H1 (cell line): ENCODE measurements at regions not wholly inside any gene's neighbourhood (a gene's known extent, or its start where the extent isn't known, plus 50 kb on each side); places are given as distances from the start of the nearest gene placed in this dataset.

ENCODE experiments used
- CTCF ChIA-PET: fragments of 300-600 bp; sonication (Branson Sonifier 250); formaldehyde crosslinking; loops from one replicate; lab custom pipeline; 2021; ENCODE audit not compliant: partially characterized antibody; lab: Charles Lee
- POLR2A ChIA-PET: fragments of 300-600 bp; sonication (Branson Sonifier 250); formaldehyde crosslinking; loops from one replicate; lab custom pipeline; 2021; ENCODE audit warnings: inconsistent platforms; ENCODE audit not compliant: partially characterized antibody; lab: Charles Lee
- DNase-seq, 2 experiments: peaks; one replicate each; pipeline versions ENCODE4 v3.0.0 to v3.0.0-alpha.2; 2010 to 2022; ENCODE audit warnings: low spot score in 2 of 2, low read depth in 1 of 2, mixed read lengths in 1 of 2
- FAIRE-seq: peaks from 2 replicates; lab custom pipeline; 2011; peaks lifted over from hg19 to GRCh38; lab: Jason Lieb, UNC
- H2AFZ ChIP-seq: 2 replicates; pipeline ENCODE4 v1.8.1; 2012; ENCODE audit warnings: low read length, inconsistent platforms
- H2AK5ac ChIP-seq: 2 replicates; pipeline ENCODE4 v1.6.1; 2013; ENCODE audit warnings: low read depth, low read length
- H2BK120ac ChIP-seq: replicated peaks from 2 replicates; pipeline ENCODE3; 2013; ENCODE audit warnings: low read depth, low read length, inconsistent platforms
- H2BK12ac ChIP-seq: 2 replicates; pipeline ENCODE4 v1.6.1; 2013; ENCODE audit warnings: low read depth, low read length
- H2BK15ac ChIP-seq: 2 replicates; pipeline ENCODE4 v1.6.1; 2013; ENCODE audit warnings: low read length
- H2BK20ac ChIP-seq: 2 replicates; pipeline ENCODE4 v1.6.1; 2013; ENCODE audit warnings: low read length
- H2BK5ac ChIP-seq: 2 replicates; pipeline ENCODE4 v1.6.1; 2013; ENCODE audit warnings: low read depth, low read length
- H3K14ac ChIP-seq: 2 replicates; pipeline ENCODE4 v1.6.1; 2013; ENCODE audit warnings: inconsistent platforms; ENCODE audit not compliant: insufficient read length
- H3K18ac ChIP-seq: 2 replicates; pipeline ENCODE4 v1.6.1; 2013; ENCODE audit warnings: low read length; ENCODE audit errors: extremely low read depth
- H3K23ac ChIP-seq: 2 replicates; pipeline ENCODE4 v1.6.1; 2013; ENCODE audit warnings: inconsistent platforms; ENCODE audit not compliant: insufficient read length
- H3K23me2 ChIP-seq: 2 replicates; pipeline ENCODE4 v1.6.1; 2013; ENCODE audit warnings: low read depth, low read length
- H3K27ac ChIP-seq: 2 replicates; pipeline ENCODE4 v1.6.1; 2011; ENCODE audit warnings: low read depth, low read length, inconsistent platforms
- H3K27me3 ChIP-seq, 4 experiments: replicated peaks in 1 of 4; 1 replicate in 1 of 4; 2 replicates in 3 of 4; pipeline versions ENCODE4 v1.6.1 to v1.8.1; 2011 to 2013; ENCODE audit warnings: low read length in 3 of 4, mild to moderate bottlenecking in 3 of 4, inconsistent platforms in 2 of 4, mixed read lengths in 2 of 4, moderate library complexity in 1 of 4; ENCODE audit not compliant: control insufficient read depth in 3 of 4, insufficient read depth in 3 of 4; ENCODE audit errors: extremely low read depth in 1 of 4
- H3K36me3 ChIP-seq, 4 experiments: 2 replicates each; pipeline versions ENCODE4 v1.6.1 to v1.8.1; 2011 to 2013; ENCODE audit warnings: mild to moderate bottlenecking in 4 of 4, low read length in 3 of 4, moderate library complexity in 2 of 4, control low read depth in 1 of 4, inconsistent platforms in 1 of 4; ENCODE audit not compliant: insufficient read depth in 4 of 4, control insufficient read depth in 2 of 4
- H3K4ac ChIP-seq: replicated peaks from 2 replicates; pipeline ENCODE3; 2013; ENCODE audit warnings: low read length, low read depth, mixed read lengths, inconsistent platforms; ENCODE audit not compliant: insufficient read length
- H3K4me1 ChIP-seq, 4 experiments: replicated peaks in 1 of 4; 1 replicate in 1 of 4; 2 replicates in 3 of 4; pipeline versions ENCODE4 v1.6.1 to v1.8.1; 2011 to 2013; ENCODE audit warnings: low read length in 3 of 4, inconsistent platforms in 2 of 4, mixed read lengths in 1 of 4; ENCODE audit not compliant: insufficient read depth in 4 of 4, control insufficient read depth in 3 of 4
- H3K4me2 ChIP-seq, 2 experiments: 2 replicates each; pipeline versions ENCODE4 v1.6.1 to v1.8.1; 2011 to 2013; ENCODE audit warnings: low read depth in 2 of 2, low read length in 2 of 2, control low read depth in 1 of 2, inconsistent platforms in 1 of 2, mild to moderate bottlenecking in 1 of 2; ENCODE audit not compliant: insufficient read depth in 1 of 2
- H3K4me3 ChIP-seq, 4 experiments: fragments of 200-600, 300-600 bp in 1 of 4; sonication (generic), shearing (Covaris generic), sonication (Bioruptor Twin) in 1 of 4; 2 replicates each; pipeline versions ENCODE4 v1.5.1 to v1.8.1; 2011 to 2016; ENCODE audit warnings: low read length in 4 of 4, low read depth in 3 of 4, control low read depth in 2 of 4, inconsistent platforms in 2 of 4, mild to moderate bottlenecking in 2 of 4, mixed read lengths in 1 of 4, moderate library complexity in 1 of 4; ENCODE audit not compliant: insufficient read depth in 2 of 4; ENCODE audit errors: extremely low read depth in 1 of 4
- H3K56ac ChIP-seq: replicated peaks from 2 replicates; pipeline ENCODE3; 2013; ENCODE audit warnings: low read depth, mild to moderate bottlenecking, mixed read lengths, low read length, inconsistent platforms; ENCODE audit not compliant: insufficient read length
- H3K79me1 ChIP-seq: 2 replicates; pipeline ENCODE4 v1.6.1; 2013; ENCODE audit warnings: low read depth, low read length, control low read depth
- H3K79me2 ChIP-seq, 2 experiments: 2 replicates each; pipeline versions ENCODE4 v1.6.1 to v1.8.1; 2012 to 2013; ENCODE audit warnings: low read length in 2 of 2, mild to moderate bottlenecking in 2 of 2, inconsistent platforms in 1 of 2; ENCODE audit not compliant: insufficient read depth in 2 of 2, control insufficient read depth in 1 of 2
- H3K9ac ChIP-seq, 4 experiments: replicated peaks in 1 of 4; 1 replicate in 1 of 4; 2 replicates in 3 of 4; pipeline versions ENCODE4 v1.6.1 to v1.8.1; 2011 to 2013; ENCODE audit warnings: low read depth in 3 of 4, low read length in 3 of 4, control low read depth in 2 of 4, mild to moderate bottlenecking in 2 of 4, moderate library complexity in 2 of 4, inconsistent platforms in 1 of 4; ENCODE audit errors: extremely low read depth in 1 of 4
- H3K9me3 ChIP-seq, 2 experiments: 2 replicates each; pipeline versions ENCODE4 v1.6.1 to v1.8.1; 2012 to 2013; ENCODE audit warnings: mild to moderate bottlenecking in 2 of 2, moderate library complexity in 2 of 2, control low read depth in 1 of 2, inconsistent platforms in 1 of 2, low read depth in 1 of 2, low read length in 1 of 2, mixed read lengths in 1 of 2; ENCODE audit not compliant: insufficient read depth in 2 of 2
- H4K20me1 ChIP-seq, 2 experiments: replicated peaks in 1 of 2; 2 replicates each; pipeline versions ENCODE3 to v1.8.1; 2011 to 2013; ENCODE audit warnings: inconsistent platforms in 2 of 2, low read length in 2 of 2, mild to moderate bottlenecking in 1 of 2; ENCODE audit not compliant: insufficient read depth in 2 of 2, control insufficient read depth in 1 of 2
- H4K5ac ChIP-seq: 2 replicates; pipeline ENCODE4 v1.6.1; 2013; ENCODE audit warnings: low read length, low read depth, mixed read lengths, inconsistent platforms; ENCODE audit not compliant: insufficient read length
- H4K8ac ChIP-seq: 2 replicates; pipeline ENCODE4 v1.8.0; 2013; ENCODE audit warnings: mild to moderate bottlenecking, moderate library complexity, low read length, inconsistent platforms; ENCODE audit not compliant: insufficient read depth; ENCODE audit errors: extremely low read depth
- H4K91ac ChIP-seq: replicated peaks from 2 replicates; pipeline ENCODE3; 2013; ENCODE audit warnings: low read length, mixed read lengths, inconsistent platforms; ENCODE audit not compliant: insufficient read length
- EZH2 ChIP-seq: fragments of 200-600 bp; sonication (generic); IDR thresholded peaks from 2 replicates; pipeline ENCODE4 v1.7.1; 2012; ENCODE audit warnings: low read depth, mild to moderate bottlenecking, moderate library complexity, low read length, inconsistent platforms; ENCODE audit not compliant: severe bottlenecking
- MAFK ChIP-seq: IDR thresholded peaks from 2 replicates; pipeline ENCODE4 v1.6.1; 2012; ENCODE audit warnings: low read depth, mild to moderate bottlenecking, improper control_type of control experiment, low read length
- RAD21 ChIP-seq, 2 experiments: IDR thresholded peaks in 1 of 2; conservative IDR thresholded peaks in 1 of 2; 2 replicates each; pipeline ENCODE4 v1.6.1; 2011; ENCODE audit warnings: low read depth in 2 of 2, low read length in 2 of 2, improper control_type of control experiment in 1 of 2, inconsistent platforms in 1 of 2, mild to moderate bottlenecking in 1 of 2, moderate library complexity in 1 of 2
- TAF1 ChIP-seq: IDR thresholded peaks from 2 replicates; pipeline ENCODE4 v1.6.1; 2011; ENCODE audit warnings: mild to moderate bottlenecking, low read depth, low read length
- WGBS, 2 experiments: shearing (Covaris generic) in 1 of 2; methylation state at CpG; one replicate each; pipeline versions ENCODE4 v1.1.6 to v1.1.7; 2013 to 2015; ENCODE audit warnings: low lambda C conversion rate in 2 of 2, mixed read lengths in 2 of 2, inconsistent platforms in 1 of 2, low coverage in 1 of 2, missing lambda C conversion rate in 1 of 2; ENCODE audit not compliant: insufficient replicate concordance in 2 of 2, insufficient coverage in 1 of 2, insufficient read length in 1 of 2; ENCODE audit errors: extremely low coverage in 1 of 2, missing lambda C conversion rate in 1 of 2; 5-methylcytosine and 5-hydroxymethylcytosine counted together
- TF ChIP-seq, protein P1 (sequence below): IDR thresholded peaks from 2 replicates; pipeline ENCODE4 v1.6.1; 2012; ENCODE audit warnings: inconsistent platforms

DNA sequence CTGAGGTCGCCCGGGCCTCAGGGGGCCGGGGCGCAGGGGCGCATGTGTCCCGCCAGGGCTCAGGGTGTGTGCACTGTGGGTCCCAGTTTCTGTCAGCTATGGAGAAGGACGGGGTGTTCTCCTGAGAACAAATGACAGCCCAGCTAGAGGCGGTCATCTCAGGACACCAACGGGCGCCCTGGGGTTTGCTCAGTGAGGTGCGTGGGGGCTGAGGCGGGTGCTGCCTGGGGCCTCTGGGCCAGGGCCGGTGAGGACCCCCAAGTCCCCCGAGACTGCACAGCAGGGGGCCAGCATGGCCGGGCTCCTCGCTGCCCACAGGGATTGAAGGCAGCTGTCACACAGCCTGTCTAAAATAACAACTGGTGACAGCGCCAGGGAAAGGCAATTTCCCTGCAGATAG lies 808.8 kb upstream of the SOX11 start:
- H3K79me2 ChIP-seq, result no peaks in the 10 kb centered on the region
- no peak overlapping the region for H3K4ac ChIP-seq
- H2AK5ac ChIP-seq, result no peak overlapping the region
- CTCF ChIA-PET, result no interaction called here
- no peak overlapping the region for H2BK20ac ChIP-seq
- no peak overlapping the region for H3K4me2 ChIP-seq
- no peaks in the 10 kb centered on the region for H3K27me3 ChIP-seq
- H3K56ac ChIP-seq, result no peak overlapping the region
- no peak overlapping the region for H3K14ac ChIP-seq
- WGBS, 2 experiments, result 84% methylated on average over 11 of the region's 17 CpGs; no CpG with 5 or more reads in 1 of the 2 experiments
- no peak overlapping the region for H2BK15ac ChIP-seq
- no peak overlapping the region for H3K27ac ChIP-seq
- TF ChIP-seq, protein P1, sequence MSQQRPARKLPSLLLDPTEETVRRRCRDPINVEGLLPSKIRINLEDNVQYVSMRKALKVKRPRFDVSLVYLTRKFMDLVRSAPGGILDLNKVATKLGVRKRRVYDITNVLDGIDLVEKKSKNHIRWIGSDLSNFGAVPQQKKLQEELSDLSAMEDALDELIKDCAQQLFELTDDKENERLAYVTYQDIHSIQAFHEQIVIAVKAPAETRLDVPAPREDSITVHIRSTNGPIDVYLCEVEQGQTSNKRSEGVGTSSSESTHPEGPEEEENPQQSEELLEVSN, result no peak
- TF ChIP-seq MAFK (no peak), EZH2 (no peak), TAF1 (no peak), RAD21 (IDR thresholded peaks at IDR 0.05 in 1 of 2, conservative IDR thresholded peaks at IDR 0.05 in 1 of 2; ENCODE audit: low read depth in 2 of 2, low read length in 2 of 2) (no peak)
- TF ChIP-seq, all 59 proteins: peak for 0
- Histone ChIP-seq H2BK12ac (no peak overlapping the region), H2BK5ac (no peak overlapping the region), H3K18ac (no peak overlapping the region), H4K20me1 (no peaks in the 10 kb centered on the region), H3K9me3 (peaks cover 8 to 15% of the 10 kb centered on the region in 2 experiments; a peak in 3 of 4 replicates), H3K4me3 (no peak overlapping the region), H3K79me1 (no peaks in the 10 kb centered on the region), H3K36me3 (no peaks in the 10 kb centered on the region), H3K4me1 (no peaks in the 10 kb centered on the region), H4K8ac (no peak overlapping the region), H2BK120ac (no peak overlapping the region), H4K5ac (no peak overlapping the region), H2AFZ (no peak overlapping the region), H3K23ac (no peak overlapping the region), H3K23me2 (no peaks in the 10 kb centered on the region), H3K9ac (no peak overlapping the region), H4K91ac (no peak overlapping the region)
- no peak for DNase-seq
- FAIRE-seq, result no peak
- POLR2A ChIA-PET, result no interaction called here
